ENCODE measurements at regions not wholly inside any gene's neighbourhood (a gene's known extent, or its start where the extent isn't known, plus 50 kb on each side); places are given as distances from the start of the nearest gene placed in this dataset.

- no peak overlapping the region for H2AFZ ChIP-seq
- H3K27me3 ChIP-seq (ENCODE audit: insufficient read depth), result no peaks in the 10 kb centered on the region
- no peak overlapping the region for H3K4me2 ChIP-seq
- ATAC-seq (no peak), DNase-seq (ENCODE audit: low spot score) (no peak)
- no peak overlapping the region for H3K27ac ChIP-seq (ENCODE audit: low read depth)
- H3K27ac Mint-ChIP-seq, result no peak overlapping the region
- H3K4me3 Mint-ChIP-seq, result no peak overlapping the region
- H3K27me3 Mint-ChIP-seq (ENCODE audit: insufficient read depth, low read depth, poor library complexity), result no peaks in the 10 kb centered on the region
- H3K36me3 Mint-ChIP-seq (ENCODE audit: low read depth), result no peaks in the 10 kb centered on the region
- H4K20me1 ChIP-seq (replicated peaks; ENCODE audit: insufficient read depth), result no peaks in the 10 kb centered on the region
- H3K9me2 ChIP-seq (ENCODE audit: insufficient read depth), result no peaks in the 10 kb centered on the region
- H3K4me1 Mint-ChIP-seq, result no peaks in the 10 kb centered on the region
- H3K79me2 ChIP-seq (replicated peaks; ENCODE audit: insufficient read depth), result no peaks in the 10 kb centered on the region
- TF ChIP-seq REST (IDR thresholded peaks at IDR 0.05; ENCODE audit: unreplicated experiment), result no peak
- no peak for TF ChIP-seq EZH2phosphoT487 (IDR thresholded peaks at IDR 0.05; ENCODE audit: unreplicated experiment)
- no peak for TF ChIP-seq JUNB (IDR thresholded peaks at IDR 0.05; ENCODE audit: unreplicated experiment)
- no peak for TF ChIP-seq CTCF (conservative IDR thresholded peaks at IDR 0.05; ENCODE audit: low read depth in 2 of 2)
- TF ChIP-seq ETS1 (IDR thresholded peaks at IDR 0.05), result no peak
- TF ChIP-seq ZNF331 (CRISPR knock-in tag; IDR thresholded peaks at IDR 0.05; ENCODE audit: low read depth), result no peak
- no peak for TF ChIP-seq NANOG (IDR thresholded peaks at IDR 0.05; ENCODE audit: borderline replicate concordance)
- no peak for TF ChIP-seq STAT1 (IDR thresholded peaks at IDR 0.05; ENCODE audit: unreplicated experiment)
- no peak for TF ChIP-seq CREB1 (CRISPR knock-in tag; IDR thresholded peaks at IDR 0.05; ENCODE audit: low read depth)
- H3K36me3 ChIP-seq (ENCODE audit: insufficient read depth), result no peaks in the 10 kb centered on the region
- H3K4me3 ChIP-seq, result no peak overlapping the region
- no peaks in the 10 kb centered on the region for H3F3A ChIP-seq (replicated peaks; ENCODE audit: low read depth)
- H3K9me3 Mint-ChIP-seq, result no peaks in the 10 kb centered on the region
- no peaks in the 10 kb centered on the region for H3K4me1 ChIP-seq (ENCODE audit: insufficient read depth)
Measured at GRCh38 chr4:162352580-162353107, 188.8 kb upstream of the FSTL5 start.

- no peaks in the 10 kb centered on the region for H3K9me2 ChIP-seq (ENCODE audit: insufficient read depth)
- no peaks in the 10 kb centered on the region for H3K27me3 Mint-ChIP-seq (ENCODE audit: insufficient read depth, low read depth, poor library complexity)
- no peak overlapping the region for H3K4me2 ChIP-seq
- no peaks in the 10 kb centered on the region for H3K36me3 ChIP-seq (ENCODE audit: insufficient read depth)
- TF ChIP-seq ETS1 (IDR thresholded peaks at IDR 0.05), result no peak
- no peak for TF ChIP-seq POLR2AphosphoS5 (IDR thresholded peaks at IDR 0.05; ENCODE audit: low read depth)
- no peak overlapping the region for H3K27ac ChIP-seq (ENCODE audit: low read depth)
- H3K4me1 ChIP-seq (ENCODE audit: insufficient read depth), result no peaks in the 10 kb centered on the region
- H4K20me1 ChIP-seq (replicated peaks; ENCODE audit: insufficient read depth), result no peaks in the 10 kb centered on the region
- no peaks in the 10 kb centered on the region for H3K79me2 ChIP-seq (replicated peaks; ENCODE audit: insufficient read depth)
- no peaks in the 10 kb centered on the region for H3K36me3 Mint-ChIP-seq (ENCODE audit: low read depth)
- no peak overlapping the region for H3K27ac Mint-ChIP-seq
- H2AFZ ChIP-seq, result no peak overlapping the region
- H3K9me3 Mint-ChIP-seq, result no peaks in the 10 kb centered on the region
- H3K4me1 Mint-ChIP-seq, result peaks cover 3% of the 10 kb centered on the region; the same call in 1 of the 3 replicates
- H3F3A ChIP-seq (replicated peaks; ENCODE audit: low read depth), result no peaks in the 10 kb centered on the region
- no peak overlapping the region for H3K4me3 ChIP-seq
- H3K4me3 Mint-ChIP-seq, result no peak overlapping the region
- H3K27me3 ChIP-seq (ENCODE audit: insufficient read depth), result no peaks in the 10 kb centered on the region
- no peak for DNase-seq (ENCODE audit: low spot score)
- ATAC-seq, result no peak
Measured at GRCh38 chr4:162350331-162350730, 186.5 kb upstream of the FSTL5 start.
